ENCODE measurements at regions not wholly inside any gene's neighbourhood (a gene's known extent, or its start where the extent isn't known, plus 50 kb on each side); places are given as distances from the start of the nearest gene placed in this dataset.

DNA sequence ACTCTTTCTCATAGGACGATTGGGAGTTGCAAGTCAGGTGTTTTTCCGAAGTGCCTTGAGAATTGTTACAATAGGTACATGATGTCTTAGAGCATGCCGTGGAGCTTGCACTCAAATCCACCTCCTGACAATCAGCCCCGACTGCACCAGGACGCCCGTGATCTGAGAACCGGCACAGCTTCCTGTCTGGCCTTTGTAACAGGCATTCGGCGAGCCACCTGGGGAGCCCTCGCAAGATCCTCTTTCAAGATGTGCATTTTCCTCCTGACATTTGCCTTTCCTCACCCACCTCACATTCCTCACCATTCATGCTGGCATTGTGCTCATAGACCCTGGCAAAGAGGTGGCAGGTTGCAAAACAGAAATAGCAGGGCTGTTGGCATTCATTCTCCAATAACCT, 427.3 kb downstream of the GALR1 start:
- in situ Hi-C loops (cut with HindIII; ENCODE audit: extremely low pct_ligation_motif_present, low pct_unique_long_range_greater_than_20kb) (no loop called here), intact Hi-C loops (cut with micrococcal nuclease; ENCODE audit: unreplicated experiment) (no loop called here)
- Histone ChIP-seq H3K9ac (ENCODE audit: insufficient read depth, low read depth, low read length) (no peak overlapping the region), H2AFZ (ENCODE audit: low read length) (no peak overlapping the region), H3K9me3 (ENCODE audit: low read length) (no peaks in the 10 kb centered on the region), H3K4me3 (replicated peaks in 1 of 3; ENCODE audit: insufficient read depth in 1 of 3, low read depth in 2 of 3, low read length in 3 of 3) (no peak overlapping the region), H3K79me2 (ENCODE audit: insufficient read depth, low read length) (no peaks in the 10 kb centered on the region), H3K4me1 (ENCODE audit: insufficient read depth, low read length) (no peaks in the 10 kb centered on the region), H3K36me3 (replicated peaks in 1 of 2; ENCODE audit: control insufficient read depth in 1 of 2, insufficient read depth in 2 of 2, low read length in 2 of 2) (no peaks in the 10 kb centered on the region), H4K20me1 (ENCODE audit: insufficient read depth, low read length) (no peaks in the 10 kb centered on the region), H3K27me3 (ENCODE audit: control insufficient read depth in 1 of 2, insufficient read depth in 2 of 2, low read length in 2 of 2) (0 out of 5 replicates have a peak, but pooled peaks cover 2 to 4% of the 10 kb centered on the region in 2 experiments), H3K27ac (ENCODE audit: extremely low read length, insufficient read depth, low read length) (no peak overlapping the region), H3K4me2 (ENCODE audit: low read depth, low read length) (no peak overlapping the region)
- 29% methylated on average over 10 of the region's 10 CpGs for WGBS (ENCODE audit: low lambda C conversion rate)
- CTCF ChIA-PET (ENCODE audit: low intra/inter-chr PET ratio, low total read pairs) = no interaction called here
- ATAC-seq = no peak
- no peak for TF ChIP-seq ZNF878 (CRISPR knock-in tag; IDR thresholded peaks at IDR 0.05)
- TF ChIP-seq NAIF1 (CRISPR knock-in tag; IDR thresholded peaks at IDR 0.05; ENCODE audit: borderline replicate concordance) = no peak
- TF ChIP-seq ZNF720 (CRISPR knock-in tag; IDR thresholded peaks at IDR 0.05) = no peak
- no peak for TF ChIP-seq ZNF670 (CRISPR knock-in tag; IDR thresholded peaks at IDR 0.05; ENCODE audit: borderline replicate concordance)
- no peak for TF ChIP-seq ZNF17 (CRISPR knock-in tag; IDR thresholded peaks at IDR 0.05)
- no peak for TF ChIP-seq ZNF235 (CRISPR knock-in tag; IDR thresholded peaks at IDR 0.05; ENCODE audit: borderline replicate concordance)
- no peak for TF ChIP-seq NR1H2 (CRISPR knock-in tag; IDR thresholded peaks at IDR 0.05; ENCODE audit: borderline replicate concordance, low read depth)
- TF ChIP-seq RAD21 (CRISPR knock-in tag; IDR thresholded peaks at IDR 0.05) = no peak
- TF ChIP-seq DMTF1 (CRISPR knock-in tag; IDR thresholded peaks at IDR 0.05) = no peak
- TF ChIP-seq MTA1 (CRISPR knock-in tag; IDR thresholded peaks at IDR 0.05; ENCODE audit: borderline replicate concordance) = no peak
- no peak for TF ChIP-seq GMEB2 (CRISPR knock-in tag; IDR thresholded peaks at IDR 0.05; ENCODE audit: low read depth)
- no TSS peak for BruUV-seq (replicated peaks)
- no peak for DNase-seq (ENCODE audit: low spot score)
- POLR2A ChIA-PET = no interaction called here
- no peak for FAIRE-seq

Data from HepG2 (cell line).